ENCODE measurements at regions not wholly inside any gene's neighbourhood (a gene's known extent, or its start where the extent isn't known, plus 50 kb on each side); places are given as distances from the start of the nearest gene placed in this dataset.

- no peak for TF ChIP-seq POLR2A (IDR thresholded peaks at IDR 0.05)
- no peak for TF ChIP-seq CTCF (IDR thresholded peaks at IDR 0.05)
These were observed 110.2 kb upstream of the NAV2 start for GRCh38 chr11:19602406-19602805.

Data from adrenal gland (tissue), 5 donors.